ENCODE measurements at regions not wholly inside any gene's neighbourhood (a gene's known extent, or its start where the extent isn't known, plus 50 kb on each side); places are given as distances from the start of the nearest gene placed in this dataset.

DNA sequence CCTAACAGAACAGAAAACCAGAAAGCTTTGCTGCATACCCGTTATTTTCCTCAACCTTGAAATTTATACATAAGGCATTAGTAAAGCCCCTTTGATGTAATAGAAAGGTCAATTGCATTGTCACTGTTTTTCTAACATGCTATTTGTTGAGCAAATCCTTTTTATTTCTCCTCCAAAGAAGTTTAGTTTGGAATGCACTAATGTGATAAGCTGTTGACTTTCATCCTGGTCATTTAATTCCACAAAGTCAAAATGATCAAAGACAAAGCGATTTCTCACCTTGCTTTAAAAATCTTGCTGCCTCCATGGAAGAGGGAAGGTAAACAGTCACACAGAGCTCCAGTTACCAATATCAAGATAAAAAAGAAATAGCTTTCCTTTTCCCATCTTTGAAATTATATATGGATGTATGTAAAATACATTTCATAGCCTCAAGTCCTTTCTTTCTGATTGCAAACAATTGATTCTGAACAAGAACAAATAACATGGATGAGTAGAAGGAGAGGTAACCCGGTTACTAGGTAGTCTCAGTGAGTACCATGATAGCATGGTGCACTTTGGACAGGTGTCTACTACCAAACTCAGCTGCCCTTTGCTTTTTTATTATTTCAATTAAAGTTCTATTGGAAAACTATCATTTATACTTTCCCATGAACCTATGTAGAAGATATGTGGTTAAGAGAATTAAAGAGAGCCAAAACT is 452.7 kb downstream of the STK39 start (continued):
- TF ChIP-seq, protein P1, sequence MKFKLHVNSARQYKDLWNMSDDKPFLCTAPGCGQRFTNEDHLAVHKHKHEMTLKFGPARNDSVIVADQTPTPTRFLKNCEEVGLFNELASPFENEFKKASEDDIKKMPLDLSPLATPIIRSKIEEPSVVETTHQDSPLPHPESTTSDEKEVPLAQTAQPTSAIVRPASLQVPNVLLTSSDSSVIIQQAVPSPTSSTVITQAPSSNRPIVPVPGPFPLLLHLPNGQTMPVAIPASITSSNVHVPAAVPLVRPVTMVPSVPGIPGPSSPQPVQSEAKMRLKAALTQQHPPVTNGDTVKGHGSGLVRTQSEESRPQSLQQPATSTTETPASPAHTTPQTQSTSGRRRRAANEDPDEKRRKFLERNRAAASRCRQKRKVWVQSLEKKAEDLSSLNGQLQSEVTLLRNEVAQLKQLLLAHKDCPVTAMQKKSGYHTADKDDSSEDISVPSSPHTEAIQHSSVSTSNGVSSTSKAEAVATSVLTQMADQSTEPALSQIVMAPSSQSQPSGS (IDR thresholded peaks at IDR 0.05; ENCODE audit: low read length): no peak
- no peak for TF ChIP-seq ZNF274 (IDR thresholded peaks at IDR 0.05; ENCODE audit: borderline replicate concordance, extremely low read depth, low read length)
